DMS114 treated with DMSO at 0.1 percent for 48 hours (cell line): ENCODE measurements at regions not wholly inside any gene's neighbourhood (a gene's known extent, or its start where the extent isn't known, plus 50 kb on each side); places are given as distances from the start of the nearest gene placed in this dataset.
"Not testable (repeated sequence)": the region's sequence is repeated elsewhere in the genome, so short reads cannot be mapped to it uniquely, and the experiment has no call there.

ENCODE experiments used
- DNase-seq: peaks from one replicate; lab custom pipeline; 2025; ENCODE audit not compliant: unreplicated experiment; lab: John Stamatoyannopoulos, UW

DNA sequence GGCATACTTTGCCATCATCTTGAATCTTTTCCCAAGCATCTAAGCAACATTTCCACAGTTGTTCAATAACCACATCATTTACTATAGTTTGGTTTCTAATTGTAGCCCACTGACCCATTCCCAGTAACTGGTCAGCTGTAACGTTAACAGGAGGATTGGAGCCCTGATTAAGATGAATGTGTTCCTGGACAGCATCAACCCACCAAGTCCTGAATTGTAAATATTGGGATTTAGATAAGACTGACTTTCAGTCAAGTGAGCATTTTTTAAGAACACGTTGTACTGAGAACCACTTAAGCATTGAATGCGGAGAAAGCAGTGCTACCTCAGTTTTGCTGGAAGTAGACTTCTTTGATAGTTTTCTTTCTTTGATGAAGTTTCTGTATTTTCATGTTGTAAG, 53.3 kb upstream of the ARL4D start:
- not testable (repeated sequence) for DNase-seq

DNA sequence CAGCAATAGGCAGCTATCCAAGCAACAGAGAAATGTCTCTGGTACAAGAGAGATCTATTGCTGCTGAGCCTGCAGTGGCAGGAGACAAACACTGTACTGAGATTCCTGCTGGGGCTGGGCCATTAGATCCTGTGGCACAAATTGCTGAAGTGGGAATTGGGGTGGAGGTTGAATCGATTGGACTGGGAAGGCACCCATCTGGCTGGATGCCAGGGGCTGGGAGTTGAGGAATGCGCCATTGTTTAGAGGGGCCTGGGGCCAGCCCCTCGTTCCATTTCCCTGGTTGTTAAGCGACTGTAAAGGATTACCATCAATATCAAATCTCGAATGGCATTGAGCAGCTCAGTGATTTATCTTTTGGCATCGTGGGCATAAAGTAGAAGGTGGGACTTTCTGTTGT, 54.1 kb upstream of the ARL4D start:
- no peak for DNase-seq

DNA sequence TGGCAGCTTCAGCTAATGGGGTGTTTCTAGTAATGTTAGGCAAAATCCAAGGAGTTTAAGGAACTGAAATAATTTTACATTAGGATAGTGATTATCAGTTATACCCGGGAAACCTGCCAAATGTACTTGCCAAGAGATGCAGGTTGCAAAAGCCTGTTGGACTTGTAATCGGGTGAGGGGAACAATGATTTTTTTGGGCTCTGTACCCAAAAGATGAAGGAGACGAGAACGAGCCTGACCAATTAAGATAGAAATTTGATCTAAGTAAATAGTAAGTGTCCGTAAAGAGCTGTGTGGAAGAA, 56.3 kb upstream of the ARL4D start:
- DNase-seq = no peak

DNA sequence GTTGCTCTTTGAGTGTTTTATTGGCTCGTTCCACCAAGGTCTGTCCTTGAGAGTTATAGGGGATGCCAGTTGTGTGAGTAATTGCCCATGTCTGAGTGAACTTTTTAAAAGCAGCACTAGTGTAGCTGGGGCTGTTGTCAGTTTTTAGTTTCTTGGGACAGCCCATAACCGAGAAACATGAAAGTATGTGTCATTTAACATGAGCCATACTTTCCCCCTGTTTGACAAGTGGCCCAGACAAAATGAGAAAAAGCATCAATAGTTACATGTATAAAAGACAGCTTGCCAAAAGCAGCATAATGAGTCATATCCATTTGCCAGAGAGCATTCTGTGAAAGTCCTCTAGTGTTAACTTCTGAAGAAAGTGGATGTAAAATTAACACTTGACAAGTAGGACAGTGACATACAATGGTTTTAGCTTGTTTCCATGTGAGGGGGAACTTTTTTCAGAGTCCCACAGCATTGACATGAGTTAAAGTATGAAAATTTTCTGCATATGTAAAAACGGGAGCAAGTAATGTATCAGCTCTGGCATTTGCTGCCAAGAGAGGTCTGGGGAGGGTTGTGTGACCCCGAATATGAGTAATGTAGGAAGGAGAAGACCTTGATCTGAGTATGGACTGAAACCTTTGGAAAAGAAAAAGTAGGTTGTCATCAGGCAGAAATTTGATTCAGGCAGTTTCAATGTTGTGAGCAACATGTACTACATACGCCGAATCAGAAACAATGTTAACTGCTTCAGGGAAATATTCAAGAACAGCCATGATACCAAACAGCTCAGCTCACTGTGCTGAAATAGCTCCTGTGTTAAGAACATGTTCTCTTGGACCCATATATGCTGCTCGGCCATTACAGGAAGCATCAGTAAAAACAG, 56.8 kb upstream of the ARL4D start:
- no peak for DNase-seq

DNA sequence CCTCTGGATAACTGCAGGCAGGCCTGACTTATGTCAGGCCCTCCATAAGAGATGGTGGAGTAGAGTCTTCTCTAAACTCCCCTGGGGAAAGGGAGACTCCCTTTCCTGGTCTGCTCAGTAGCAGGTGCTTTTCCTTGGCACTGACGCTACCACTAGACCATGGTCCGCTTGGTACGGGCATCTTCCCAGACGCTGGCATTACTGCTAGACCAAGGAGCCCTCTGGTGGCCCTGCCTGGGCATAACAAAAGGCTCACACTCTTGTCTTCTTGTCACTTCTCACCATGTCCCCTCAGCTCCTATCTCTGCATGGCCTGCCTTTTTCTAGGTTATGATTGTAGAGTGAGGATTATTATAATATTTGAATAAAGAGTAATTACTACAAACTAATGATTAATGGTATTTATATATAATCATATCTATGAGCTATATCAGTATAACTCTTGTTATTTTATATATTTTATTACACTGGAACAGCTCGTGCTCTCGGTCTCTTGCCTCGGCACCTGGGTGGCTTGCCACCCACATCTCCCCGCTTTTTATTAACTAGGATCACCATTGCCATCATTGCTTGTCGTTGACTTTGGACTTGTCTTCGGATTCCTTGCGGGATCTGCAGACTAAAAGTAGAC, 59.8 kb upstream of the ARL4D start:
- DNase-seq = peak; percentile 35

DNA sequence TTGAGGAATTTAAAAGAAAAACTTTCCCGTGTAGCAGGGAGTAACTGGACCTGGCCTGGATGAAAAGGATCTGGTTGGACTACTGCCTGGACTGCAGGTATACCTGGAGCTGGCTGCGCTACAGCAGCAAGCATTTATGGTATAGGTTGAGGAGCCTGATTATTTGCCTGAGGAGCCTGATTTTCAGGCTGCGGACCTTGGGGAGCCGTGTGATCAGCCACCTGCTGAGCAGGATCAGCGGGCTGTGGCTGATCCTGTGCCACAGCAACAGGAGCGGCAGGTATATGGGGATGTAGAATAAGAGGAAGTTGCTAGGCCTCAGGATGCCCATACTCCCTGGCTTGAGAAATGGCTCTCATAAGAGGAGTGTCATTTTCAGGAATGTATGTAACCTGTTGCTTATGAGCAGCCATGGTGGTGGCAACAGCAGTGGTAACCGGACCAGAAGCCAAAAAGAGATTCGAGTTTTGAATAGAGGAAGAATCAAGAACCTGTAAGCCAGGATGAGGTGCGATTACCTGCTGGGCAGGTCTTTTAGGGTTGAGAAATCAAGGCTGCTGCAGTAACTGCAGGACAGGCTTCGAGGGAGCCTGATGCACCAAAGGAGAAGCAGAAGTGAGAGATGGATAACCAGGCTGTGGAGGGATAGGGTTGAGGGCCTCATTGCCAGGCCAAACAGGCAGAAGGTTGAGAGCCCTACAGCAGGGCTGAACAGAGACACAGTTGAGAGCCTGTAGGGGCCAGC, 60.9 kb upstream of the ARL4D start:
- DNase-seq = no peak

DNA sequence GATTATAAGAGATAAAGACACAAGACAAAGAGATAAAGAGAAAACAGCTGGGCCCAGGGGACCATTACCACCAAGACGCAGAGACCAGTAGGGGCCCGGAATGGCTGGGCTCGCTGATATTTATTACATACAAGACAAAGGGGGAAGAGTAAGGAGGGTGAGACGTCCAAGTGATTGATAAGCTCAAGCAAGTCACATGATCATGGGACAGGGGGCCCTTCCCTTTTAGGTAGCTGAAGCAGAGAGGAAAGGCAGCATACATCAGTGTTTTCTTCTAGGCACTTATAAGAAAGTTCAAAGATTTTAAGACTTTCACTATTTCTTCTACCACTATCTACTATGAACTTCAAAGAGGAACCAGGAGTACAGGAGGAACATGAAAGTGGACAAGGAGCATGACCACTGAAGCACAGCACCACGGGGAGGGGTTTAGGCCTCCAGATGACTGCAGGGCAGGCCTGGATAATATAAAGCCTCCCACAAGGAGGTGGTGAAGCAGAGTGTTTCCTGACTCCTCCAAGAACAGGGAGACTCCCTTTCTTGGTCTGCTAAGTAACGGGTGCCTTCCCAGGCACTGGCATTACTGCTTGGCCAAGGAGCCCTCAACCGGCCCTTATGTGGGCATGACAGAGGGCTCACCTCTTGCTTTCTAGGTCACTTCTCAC, 63.9 kb upstream of the ARL4D start:
- no peak for DNase-seq

DNA sequence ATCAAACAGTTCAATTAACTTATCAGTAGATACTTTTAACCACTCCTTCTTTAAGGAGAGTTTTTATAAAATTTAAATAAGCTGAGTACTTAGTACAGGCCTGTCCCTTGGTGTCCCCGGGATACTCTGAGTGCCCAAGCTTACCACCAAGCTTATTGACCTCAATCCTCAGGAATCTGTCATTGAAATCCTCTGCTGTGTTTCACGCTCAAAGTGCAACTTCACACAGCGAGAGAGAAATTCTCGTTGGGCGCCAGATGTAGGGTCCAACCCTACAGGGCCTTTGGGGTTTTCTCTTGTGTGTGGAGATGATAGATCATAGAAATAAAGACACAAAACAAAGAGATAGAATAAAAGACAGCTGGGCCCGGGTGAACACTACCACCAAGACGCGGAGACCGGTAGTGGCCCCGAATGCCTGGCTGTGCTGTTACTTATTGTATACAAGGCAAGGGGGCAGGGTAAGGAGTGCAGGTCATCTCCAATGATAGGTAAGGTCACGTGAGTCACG, 65.3 kb upstream of the ARL4D start:
- no peak for DNase-seq

DNA sequence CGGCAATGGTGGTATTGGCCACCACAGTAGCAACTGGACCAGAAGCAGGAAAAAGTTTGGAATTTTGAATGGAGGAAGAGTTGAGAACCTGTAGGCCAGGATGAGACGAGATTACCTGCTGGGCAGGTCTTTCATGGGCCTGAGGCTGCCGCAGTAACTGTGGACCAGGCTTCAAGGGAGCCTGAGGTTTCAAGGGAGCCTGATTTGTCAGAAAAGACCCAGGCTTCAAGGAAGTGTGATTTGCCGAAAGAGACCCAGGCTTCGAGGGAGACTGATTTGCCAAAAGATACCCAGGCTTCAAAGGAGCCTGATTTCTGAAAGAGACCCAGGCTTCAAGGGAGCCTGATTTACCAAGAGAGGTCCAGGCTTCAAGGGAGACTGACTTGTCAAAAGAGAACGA, 66.6 kb upstream of the ARL4D start:
- no peak for DNase-seq

DNA sequence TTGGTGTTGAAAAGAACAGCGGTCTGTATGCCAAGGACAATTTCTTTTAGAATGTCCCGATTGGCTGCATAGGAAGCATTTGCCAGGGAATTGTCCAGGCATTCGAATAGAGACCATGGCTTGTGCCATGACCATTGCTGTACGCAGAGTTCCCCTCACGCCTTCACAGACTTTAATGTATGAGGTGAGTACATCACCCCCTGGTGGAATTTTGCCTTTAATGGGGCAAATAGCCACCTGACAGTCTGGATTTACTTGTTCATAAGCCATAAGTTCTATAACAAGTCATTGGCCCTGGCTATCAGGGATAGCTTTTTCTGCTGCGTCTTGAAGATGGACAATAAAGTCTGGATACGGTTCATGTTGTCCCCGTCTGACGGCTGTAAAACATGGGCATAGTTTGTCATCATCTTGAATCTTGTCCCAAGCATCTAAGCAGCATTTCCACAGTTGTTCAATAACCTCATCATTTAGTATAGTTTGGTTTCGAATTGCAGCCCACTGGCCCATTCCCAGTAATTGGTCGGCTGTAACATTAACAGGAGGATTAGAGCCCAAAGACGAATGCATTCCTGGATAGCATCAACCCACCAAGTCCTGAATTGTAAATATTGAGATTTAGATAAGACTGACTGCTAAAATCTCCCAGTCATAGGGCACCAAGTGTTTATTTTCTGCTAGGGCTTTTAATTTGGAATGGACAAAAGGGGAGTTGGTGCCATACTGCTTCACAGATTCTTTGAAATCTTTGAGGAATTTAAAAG, 67.7 kb upstream of the ARL4D start:
- no peak for DNase-seq

DNA sequence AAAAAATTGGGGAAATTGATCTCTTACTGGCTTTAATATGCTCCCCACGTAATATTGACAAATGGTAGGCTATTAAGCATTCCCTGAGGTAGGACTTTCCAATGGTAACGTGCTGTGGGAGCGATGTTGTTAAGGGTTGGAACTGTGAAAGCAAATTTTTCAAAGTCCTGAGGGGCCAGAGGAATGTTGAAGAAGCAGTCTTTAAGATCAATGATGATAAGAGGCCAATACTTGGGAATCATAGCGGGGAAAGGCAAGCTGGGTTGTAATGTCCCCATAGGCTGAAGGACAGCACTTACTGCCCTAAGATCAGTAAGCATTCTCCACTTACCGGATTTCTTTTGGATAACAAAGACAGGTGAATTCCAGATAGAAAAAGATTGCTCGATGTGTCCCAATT, 69.6 kb upstream of the ARL4D start:
- DNase-seq = no peak

DNA sequence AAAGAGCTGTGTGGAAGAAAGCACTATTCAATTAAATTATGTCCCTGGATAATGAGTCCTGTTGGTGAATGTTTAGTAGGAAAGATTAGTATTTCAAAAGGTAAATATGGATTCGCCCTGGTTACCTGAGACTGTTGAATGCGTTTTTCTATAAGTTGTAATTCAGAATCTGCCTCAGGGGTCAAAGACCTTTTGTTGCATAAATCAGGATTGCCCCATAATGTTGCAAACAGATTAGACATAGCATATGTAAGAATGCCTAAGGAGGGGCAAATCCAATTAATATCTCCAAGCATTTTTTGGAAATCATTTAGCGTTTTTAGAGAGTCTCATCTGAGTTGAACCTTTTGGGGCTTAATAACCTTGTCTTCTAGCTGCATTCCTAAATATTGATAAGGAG, 70.1 kb upstream of the ARL4D start:
- no peak for DNase-seq

DNA sequence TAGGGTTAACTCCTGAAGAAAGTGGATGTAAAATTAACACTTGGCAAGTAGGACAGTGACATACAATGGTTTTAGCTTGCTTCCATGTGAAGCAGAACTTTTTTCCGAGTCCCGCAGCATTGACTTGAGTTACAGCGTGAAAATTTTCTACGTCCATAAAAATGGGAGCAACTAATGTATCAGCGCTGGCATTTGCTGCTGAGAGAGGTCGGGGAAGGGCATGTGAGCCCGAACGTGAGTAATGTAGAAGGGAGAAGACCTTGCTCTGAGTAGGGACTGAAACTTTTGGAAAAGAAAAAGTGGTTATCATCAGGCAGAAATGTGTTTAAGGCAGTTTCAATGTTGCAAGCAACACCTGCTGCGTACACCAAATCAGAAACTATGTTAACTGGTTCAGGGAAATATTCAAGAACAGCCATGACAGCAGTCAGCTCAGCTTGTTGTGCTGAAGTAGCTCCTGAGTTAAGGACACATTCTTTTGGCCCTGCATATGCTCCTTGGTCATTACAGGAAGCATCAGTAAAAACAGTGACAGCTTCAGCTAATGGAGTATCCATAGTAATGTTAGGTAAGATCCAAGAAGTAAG, 70.9 kb upstream of the ARL4D start:
- no peak for DNase-seq

DNA sequence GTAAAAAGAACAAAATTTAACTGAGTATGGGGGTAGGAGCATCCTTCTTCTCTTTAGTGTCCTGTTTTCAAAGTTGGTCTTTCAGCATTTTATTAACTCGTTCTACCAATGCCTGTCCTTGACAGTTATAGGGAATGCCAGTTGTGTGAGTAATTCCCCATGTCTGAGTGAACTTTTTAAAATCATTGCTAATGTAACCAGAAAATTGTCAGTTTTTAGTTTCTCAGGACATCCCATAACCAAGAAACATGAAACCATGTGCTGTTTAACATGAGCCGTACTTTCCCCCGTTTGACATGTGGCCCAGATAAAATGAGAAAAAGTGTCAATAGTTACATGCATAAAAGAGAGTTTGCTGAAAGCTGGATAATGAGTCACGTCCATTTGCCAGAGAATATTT, 71.4 kb upstream of the ARL4D start:
- no peak for DNase-seq

DNA sequence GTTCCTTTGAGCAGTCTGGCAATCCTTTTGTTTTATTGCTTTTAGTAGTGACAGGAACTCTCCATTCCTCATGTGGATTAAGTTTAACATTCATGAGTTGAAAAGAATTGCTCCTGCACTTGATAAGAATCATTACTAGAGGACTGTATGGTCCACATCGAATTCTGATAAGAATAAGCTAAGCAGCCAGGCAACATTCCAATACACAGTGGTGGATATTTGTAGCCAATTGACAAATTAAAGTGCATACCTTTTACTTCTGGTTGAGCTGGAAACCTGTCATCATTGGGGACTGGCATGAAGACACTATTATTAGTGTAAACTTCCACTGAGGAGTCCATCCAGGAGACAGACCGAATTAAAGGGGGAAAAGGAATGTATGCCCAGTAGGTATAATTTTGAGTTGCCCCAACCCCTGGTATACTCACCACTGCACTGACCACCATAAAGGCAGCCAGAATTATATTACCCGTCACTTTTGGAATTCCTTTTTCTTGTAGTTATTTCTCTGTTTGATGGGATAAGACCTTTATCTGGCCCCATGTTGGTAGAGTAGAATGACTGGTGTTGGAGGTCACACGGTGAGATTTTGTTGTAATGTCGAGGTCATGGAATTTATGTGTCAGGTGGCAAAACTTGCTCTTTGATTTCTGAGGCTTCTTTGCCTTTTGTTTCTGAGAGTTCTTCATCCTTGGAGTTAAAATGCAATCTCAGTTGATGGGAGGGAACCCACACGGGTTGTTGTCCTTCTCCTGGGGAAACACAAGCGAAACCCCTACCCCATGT, 72.1 kb upstream of the ARL4D start:
- DNase-seq = no peak

DNA sequence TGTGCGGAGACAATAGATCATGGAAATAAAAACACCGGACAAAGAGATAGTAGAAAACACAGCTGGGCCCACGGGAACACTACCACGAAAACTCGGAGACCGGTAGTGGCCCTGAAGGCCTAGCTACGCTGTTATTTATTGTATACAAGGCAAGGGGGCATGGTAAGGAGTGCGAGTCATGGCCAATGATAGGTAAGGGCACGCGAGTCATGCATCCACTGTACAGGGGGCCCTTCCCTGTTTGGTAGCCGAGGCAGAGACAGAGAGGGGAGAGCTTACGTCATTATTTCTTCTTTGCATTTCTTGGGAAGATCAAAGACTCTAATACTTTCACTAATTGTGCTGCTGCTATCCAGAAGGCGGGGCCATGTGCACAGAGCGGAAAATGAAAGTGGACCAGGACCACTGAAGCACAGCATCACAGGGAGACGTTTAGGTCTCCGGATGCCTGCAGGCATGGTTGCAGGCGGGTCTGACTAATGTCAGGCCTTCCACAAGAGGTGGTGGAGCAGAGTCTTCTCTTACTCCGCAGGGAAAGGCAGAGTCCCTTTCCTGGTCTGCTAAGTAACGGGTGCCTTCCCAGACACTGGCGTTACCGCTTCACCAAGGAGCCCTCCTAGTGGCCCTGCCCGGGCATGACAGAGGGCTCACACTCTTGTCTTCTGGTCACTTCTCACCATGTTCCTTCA, 74.4 kb upstream of the ARL4D start:
- no peak for DNase-seq

DNA sequence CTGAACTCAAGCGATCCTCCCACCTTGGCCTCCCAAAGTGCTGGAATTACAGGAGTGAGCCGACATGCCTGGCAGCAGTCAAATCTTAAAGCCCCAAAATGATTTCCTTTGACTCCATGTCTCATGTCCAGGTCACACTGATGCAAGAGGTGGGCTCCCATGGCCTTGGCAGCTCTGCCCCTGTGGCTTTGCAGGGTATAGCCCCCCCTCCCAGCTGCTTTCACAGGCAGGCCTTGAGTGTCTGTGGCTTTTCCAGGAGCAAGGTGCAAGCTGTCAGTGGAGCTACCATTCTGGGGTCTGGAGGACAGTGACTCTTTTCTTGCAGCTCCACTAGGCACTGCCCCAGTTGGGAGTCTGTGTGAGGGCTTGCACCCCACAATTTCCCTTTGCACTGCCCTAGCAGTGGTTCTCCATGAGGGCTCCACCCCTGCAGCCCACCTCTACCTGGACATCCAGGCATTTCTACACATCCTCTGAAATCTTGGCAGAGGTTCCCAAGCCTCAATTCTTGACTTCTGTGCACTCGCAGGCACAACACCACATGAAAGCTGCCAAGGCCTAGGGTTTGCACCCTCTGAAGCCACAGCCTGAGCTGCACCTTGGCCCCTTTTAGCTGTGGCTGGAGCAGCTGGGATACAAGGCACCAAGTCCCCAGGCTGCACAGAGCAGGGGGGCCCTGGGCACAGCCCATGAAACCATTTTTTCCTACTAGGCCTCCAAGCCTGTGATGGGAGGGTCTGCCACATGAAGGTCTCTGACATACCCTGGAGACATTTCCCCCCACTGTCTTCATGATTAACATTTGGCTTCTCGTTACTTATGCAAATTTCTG, 79.3 kb upstream of the ARL4D start:
- DNase-seq = no peak

DNA sequence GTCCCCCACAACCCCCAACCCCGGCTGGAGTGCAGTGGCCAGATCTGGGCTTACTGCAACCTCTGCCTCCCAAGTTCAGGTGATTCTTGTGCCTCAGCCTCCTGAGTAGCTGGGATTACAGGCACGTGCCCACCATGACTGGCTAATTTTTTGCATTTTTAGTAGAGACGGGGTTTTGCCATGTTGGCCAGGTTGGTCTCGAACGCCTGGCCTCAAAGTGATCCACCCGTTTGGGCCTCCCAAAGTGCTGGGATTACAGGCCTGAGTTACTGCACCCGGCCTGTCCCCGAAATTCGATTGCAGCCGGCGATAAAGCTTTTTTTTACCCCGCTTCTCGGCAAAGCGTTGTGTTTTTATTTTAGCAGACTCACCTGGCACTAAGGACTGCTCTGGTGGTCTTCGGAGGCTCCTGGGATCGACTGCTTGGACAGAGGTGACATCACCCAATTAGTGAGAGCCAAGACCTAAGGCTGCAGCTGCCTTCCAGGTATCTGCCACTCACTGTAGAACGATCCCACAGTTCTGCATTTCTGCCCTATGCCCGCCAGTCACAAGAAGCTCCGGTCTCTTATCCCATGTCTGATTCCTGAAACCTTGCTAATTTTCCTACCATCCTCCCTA, 82.2 kb upstream of the ARL4D start:
- no peak for DNase-seq
